ENCODE measurements at regions not wholly inside any gene's neighbourhood (a gene's known extent, or its start where the extent isn't known, plus 50 kb on each side); places are given as distances from the start of the nearest gene placed in this dataset.

GRCh38 chr2:15805206-15805605 lies 135.1 kb upstream of the MYCN start:
- TF ChIP-seq CTCF (IDR thresholded peaks at IDR 0.05) = no peak
- no peak for TF ChIP-seq POLR2A (IDR thresholded peaks at IDR 0.05)
